ENCODE measurements at regions not wholly inside any gene's neighbourhood (a gene's known extent, or its start where the extent isn't known, plus 50 kb on each side); places are given as distances from the start of the nearest gene placed in this dataset.

GRCh38 chr7:21293771-21294170 is 134.1 kb upstream of the SP4 start:
- Histone ChIP-seq H3K27ac (ENCODE audit: insufficient read depth, low read depth, low read length) (no peak overlapping the region), H3K4me1 (ENCODE audit: control insufficient read depth, extremely low read depth, insufficient read depth, low read length) (no peaks in the 10 kb centered on the region), H3K9me1 (replicated peaks; ENCODE audit: control insufficient read depth, extremely low read depth, insufficient read depth, low read length) (no peaks in the 10 kb centered on the region), H4K20me1 (replicated peaks; ENCODE audit: control insufficient read depth, extremely low read depth, insufficient read depth, low read length) (no peaks in the 10 kb centered on the region), H3K4me3 (replicated peaks in 1 of 3; ENCODE audit: insufficient read depth in 1 of 3, low read depth in 1 of 3, low read length in 3 of 3) (no peak overlapping the region), H2AFZ (ENCODE audit: low read depth, low read length) (no peak overlapping the region), H3K79me2 (ENCODE audit: control insufficient read depth, insufficient read depth, low read length) (no peaks in the 10 kb centered on the region), H3K4me2 (ENCODE audit: insufficient read depth, low read length) (no peak overlapping the region), H3K9ac (replicated peaks; ENCODE audit: extremely low read depth, insufficient read depth, low read length) (no peak overlapping the region), H3K9me3 (replicated peaks; ENCODE audit: control insufficient read depth, insufficient read depth, low read length) (no peaks in the 10 kb centered on the region), H3K36me3 (ENCODE audit: control insufficient read depth in 2 of 2, extremely low read depth in 1 of 2, insufficient read depth in 2 of 2, low read length in 2 of 2) (no peaks in the 10 kb centered on the region), H3K27me3 (ENCODE audit: control insufficient read depth in 2 of 2, insufficient read depth in 2 of 2, low read length in 2 of 2) (no peaks in the 10 kb centered on the region)
- DNase-seq (ENCODE audit: low read depth, low spot score) (no peak), FAIRE-seq (no peak)
- dilution Hi-C loops (cut with MboI; ENCODE audit: extremely low pct_ligation_motif_present, low sequenced_read_pairs) (no loop called here), intact Hi-C loops (cut with micrococcal nuclease) (no loop called here)
- ChIA-PET POLR2A (no interaction called here), CTCF (interaction anchor here (1.0 kb wide), 1 partner anchor 20 kb away, joined by 3 read pairs; no protein-coding TSS in a partner anchor)
- BruUV-seq (replicated peaks) = no TSS peak
- TF ChIP-seq FOS (IDR thresholded peaks at IDR 0.05; ENCODE audit: borderline replicate concordance, insufficient read depth, low read length) (no peak), EZH2 (IDR thresholded peaks at IDR 0.05; ENCODE audit: borderline replicate concordance, low read depth, low read length, severe bottlenecking) (no peak), CTCF (IDR thresholded peaks at IDR 0.05; ENCODE audit: extremely low read depth in 1 of 2, insufficient read depth in 1 of 2, low read depth in 1 of 2, low read length in 2 of 2) (no peak), JUN (IDR thresholded peaks at IDR 0.05; ENCODE audit: borderline replicate concordance, insufficient read depth, insufficient read length, low read depth) (no peak), POLR2A (IDR thresholded peaks at IDR 0.05; ENCODE audit: low read depth, low read length) (no peak), POLR2AphosphoS5 (IDR thresholded peaks at IDR 0.05; ENCODE audit: insufficient read depth, low read depth, low read length) (no peak), MYC (IDR thresholded peaks at IDR 0.05; ENCODE audit: low read depth, low read length) (no peak)
- TF ChIP-seq, protein P1, sequence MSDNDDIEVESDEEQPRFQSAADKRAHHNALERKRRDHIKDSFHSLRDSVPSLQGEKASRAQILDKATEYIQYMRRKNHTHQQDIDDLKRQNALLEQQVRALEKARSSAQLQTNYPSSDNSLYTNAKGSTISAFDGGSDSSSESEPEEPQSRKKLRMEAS (IDR thresholded peaks at IDR 0.05; ENCODE audit: insufficient read depth, insufficient read length) = no peak

Measured in endothelial cell of umbilical vein (primary cell).